Endothelial cell of umbilical vein (primary cell): ENCODE measurements at regions not wholly inside any gene's neighbourhood (a gene's known extent, or its start where the extent isn't known, plus 50 kb on each side); places are given as distances from the start of the nearest gene placed in this dataset.

ENCODE experiments used
- BruUV-seq: library from RNA; stranded (reverse); fragments of 400-500 nt; replicated peaks from 2 replicates; lab custom pipeline; 2021; lab: Mats Ljungman, UMichigan
- CTCF ChIA-PET: fragments of 300-600, 350-600 bp; sonication (Branson Sonifier 250); formaldehyde crosslinking; loops from one replicate; lab custom pipeline; 2021; ENCODE audit warnings: antibody characterized with exemption, inconsistent platforms; lab: Charles Lee
- POLR2A ChIA-PET: fragments of 300-600, 350-600 bp; sonication (Branson Sonifier 250); formaldehyde crosslinking; loops from one replicate; lab custom pipeline; 2021; ENCODE audit warnings: antibody characterized with exemption, inconsistent platforms; lab: Charles Lee
- DNase-seq: peaks from one replicate; pipeline ENCODE4 v3.0.0-alpha.2; 2011; ENCODE audit warnings: low read depth, low spot score
- FAIRE-seq: peaks from 2 replicates; lab custom pipeline; 2011; peaks lifted over from hg19 to GRCh38; lab: Jason Lieb, UNC
- H2AFZ ChIP-seq: 2 replicates; pipeline ENCODE4 v1.6.0; 2012; ENCODE audit warnings: low read depth, low read length, control low read depth, inconsistent platforms
- H3K27ac ChIP-seq: 2 replicates; pipeline ENCODE4 v1.5.1; 2011; ENCODE audit warnings: low read depth, mild to moderate bottlenecking, control low read depth, low read length, moderate library complexity; ENCODE audit not compliant: insufficient read depth
- H3K27me3 ChIP-seq, 2 experiments: 2 replicates each; pipeline versions ENCODE4 v1.6.0 to v1.6.1; 2011; ENCODE audit warnings: low read length in 2 of 2, mixed read lengths in 1 of 2; ENCODE audit not compliant: control insufficient read depth in 2 of 2, insufficient read depth in 2 of 2
- H3K36me3 ChIP-seq, 2 experiments: 2 replicates in 1 of 2; 3 replicates in 1 of 2; pipeline ENCODE4 v1.5.1; 2011; ENCODE audit warnings: low read length in 2 of 2, mild to moderate bottlenecking in 1 of 2, moderate library complexity in 1 of 2; ENCODE audit not compliant: control insufficient read depth in 2 of 2, insufficient read depth in 2 of 2; ENCODE audit errors: extremely low read depth in 1 of 2
- H3K4me1 ChIP-seq: 3 replicates; pipeline ENCODE4 v1.5.1; 2011; ENCODE audit warnings: mild to moderate bottlenecking, low read length; ENCODE audit not compliant: control insufficient read depth, insufficient read depth; ENCODE audit errors: extremely low read depth
- H3K4me2 ChIP-seq: 2 replicates; pipeline ENCODE4 v1.6.1; 2011; ENCODE audit warnings: low read length, control low read depth, mixed read lengths; ENCODE audit not compliant: insufficient read depth
- H3K4me3 ChIP-seq, 3 experiments: fragments of 200-600 bp in 1 of 3; sonication (generic), shearing (Covaris generic) in 1 of 3; replicated peaks in 1 of 3; 2 replicates each; pipeline ENCODE4 v1.5.1; 2011 to 2016; ENCODE audit warnings: control low read depth in 3 of 3, low read length in 3 of 3, mild to moderate bottlenecking in 2 of 3, inconsistent platforms in 1 of 3, low read depth in 1 of 3, moderate library complexity in 1 of 3; ENCODE audit not compliant: insufficient read depth in 1 of 3
- H3K79me2 ChIP-seq: 2 replicates; pipeline ENCODE4 v1.6.0; 2012; ENCODE audit warnings: low read length, inconsistent platforms; ENCODE audit not compliant: control insufficient read depth, insufficient read depth
- H3K9ac ChIP-seq: replicated peaks from 2 replicates; pipeline ENCODE3; 2011; ENCODE audit warnings: low read length, control low read depth; ENCODE audit not compliant: insufficient read depth; ENCODE audit errors: extremely low read depth
- H3K9me1 ChIP-seq: replicated peaks from 3 replicates; pipeline ENCODE4 v1.6.0; 2011; ENCODE audit warnings: mild to moderate bottlenecking, low read length; ENCODE audit not compliant: control insufficient read depth, insufficient read depth; ENCODE audit errors: extremely low read depth
- H3K9me3 ChIP-seq: replicated peaks from 2 replicates; pipeline ENCODE4 v1.5.1; 2012; ENCODE audit warnings: low read length, inconsistent platforms; ENCODE audit not compliant: control insufficient read depth, insufficient read depth
- H4K20me1 ChIP-seq: replicated peaks from 2 replicates; pipeline ENCODE3; 2011; ENCODE audit warnings: mild to moderate bottlenecking, low read length; ENCODE audit not compliant: control insufficient read depth, insufficient read depth; ENCODE audit errors: extremely low read depth
- EZH2 ChIP-seq: IDR thresholded peaks from 2 replicates; pipeline ENCODE4 v1.6.1; 2012; ENCODE audit warnings: borderline replicate concordance, low read depth, mild to moderate bottlenecking, moderate library complexity, low read length, inconsistent platforms; ENCODE audit not compliant: severe bottlenecking
- FOS ChIP-seq: IDR thresholded peaks from 2 replicates; pipeline ENCODE4 v1.6.1; 2011; ENCODE audit warnings: mild to moderate bottlenecking, low read length, moderate library complexity, borderline replicate concordance; ENCODE audit not compliant: insufficient read depth
- GATA2 ChIP-seq: IDR thresholded peaks from 2 replicates; pipeline ENCODE4 v1.7.0; 2011; ENCODE audit warnings: low read depth, mild to moderate bottlenecking, moderate library complexity, mixed read lengths, low read length; ENCODE audit not compliant: insufficient read length, insufficient read depth
- JUN ChIP-seq: IDR thresholded peaks from 2 replicates; pipeline ENCODE4 v1.6.1; 2011; ENCODE audit warnings: borderline replicate concordance, low read depth; ENCODE audit not compliant: insufficient read length, insufficient read depth
- MYC ChIP-seq: IDR thresholded peaks from one replicate; pipeline ENCODE4 v1.6.1; 2011; ENCODE audit warnings: mild to moderate bottlenecking, low read depth, low read length
- POLR2A ChIP-seq: IDR thresholded peaks from 2 replicates; pipeline ENCODE4 v1.6.1; 2012; ENCODE audit warnings: low read depth, mild to moderate bottlenecking, control low read depth, low read length
- POLR2AphosphoS5 ChIP-seq: IDR thresholded peaks from 2 replicates; pipeline ENCODE4 v1.6.1; 2012; ENCODE audit warnings: low read depth, mild to moderate bottlenecking, control low read depth, low read length, moderate library complexity; ENCODE audit not compliant: insufficient read depth
- dilution Hi-C: fragments of 300-500 bp; cut with MboI; formaldehyde crosslinking; loops from one replicate; pipeline ENCODE4 v1.15.0; 2019; ENCODE audit warnings: low sequenced_read_pairs; ENCODE audit not compliant: extremely low pct_ligation_motif_present
- intact Hi-C: fragments of 100-400 bp; cut with micrococcal nuclease; formaldehyde crosslinking; loops from one replicate; pipeline ENCODE4 v1.10.0; 2022
- TF ChIP-seq, protein P1 (sequence below): IDR thresholded peaks from 2 replicates; pipeline ENCODE4 v1.6.1; 2011; ENCODE audit not compliant: insufficient read depth, insufficient read length
- TF ChIP-seq, protein P2 (sequence below), 2 donors: IDR thresholded peaks; 1 replicate in 1 of 2; 2 replicates in 1 of 2; pipeline ENCODE4 v1.5.1; 2011; ENCODE audit warnings: low read length in 2 of 2, mild to moderate bottlenecking in 2 of 2, moderate library complexity in 2 of 2, control low read depth in 1 of 2, inconsistent platforms in 1 of 2, low read depth in 1 of 2; ENCODE audit not compliant: insufficient read depth in 1 of 2; ENCODE audit errors: extremely low read depth in 1 of 2

DNA sequence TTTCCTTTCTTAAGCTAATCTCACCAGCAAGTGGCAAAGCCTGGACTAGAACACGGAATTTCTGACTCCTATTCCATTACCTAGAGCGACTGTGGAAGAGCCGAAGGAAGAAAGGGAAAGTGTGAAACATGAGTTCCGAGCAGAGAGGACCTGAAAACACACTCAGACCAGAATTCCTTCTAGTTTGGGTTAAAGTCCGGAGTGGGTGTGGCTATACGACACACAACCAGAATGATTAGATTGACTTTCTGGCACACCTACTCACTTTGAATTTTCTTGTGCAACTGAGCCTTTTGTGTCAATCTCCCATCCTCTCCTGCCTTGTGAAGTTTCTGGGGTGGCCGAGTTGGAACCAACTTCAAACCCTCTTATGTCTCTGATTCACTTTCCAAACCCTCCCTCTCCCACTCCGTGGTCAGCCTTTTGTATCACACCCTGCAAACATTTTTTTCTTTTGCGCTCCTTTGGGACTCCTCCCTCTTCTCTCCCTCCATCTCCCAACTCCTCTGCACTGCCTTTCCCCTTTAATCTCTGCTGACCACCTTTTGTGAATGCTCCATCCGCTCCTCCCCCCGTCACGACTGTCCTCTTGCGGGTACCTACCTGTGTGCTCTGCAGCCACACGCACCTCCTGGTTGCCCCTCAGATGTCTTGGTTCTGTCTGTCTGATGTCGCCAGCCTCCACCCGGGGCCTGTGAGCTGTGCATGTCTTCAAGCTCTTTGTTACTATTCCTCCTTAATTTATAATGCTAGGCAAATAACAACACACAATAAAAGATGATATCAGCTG is 86.3 kb upstream of the BLID start:
- H2AFZ ChIP-seq = peak overlapping the region; percentile 90
- dilution Hi-C loops (no loop called here), intact Hi-C loops (loop anchor here (1.0 to 5.0 kb wide), 6 partner anchors 45 to 480 kb away; no protein-coding TSS in a partner anchor)
- FAIRE-seq (peak; percentile 48), DNase-seq (peak; percentile 78)
- POLR2A ChIA-PET = interaction anchor here (1.1 to 2.2 kb wide), 2 partner anchors 13 to 115 kb away, joined by 3 to 9 read pairs; no protein-coding TSS in a partner anchor
- no peaks in the 10 kb centered on the region for H3K36me3 ChIP-seq
- TF ChIP-seq POLR2AphosphoS5 (peak; percentile 56), MYC (no peak), POLR2A (peak; percentile 71)
- TF ChIP-seq, protein P1, sequence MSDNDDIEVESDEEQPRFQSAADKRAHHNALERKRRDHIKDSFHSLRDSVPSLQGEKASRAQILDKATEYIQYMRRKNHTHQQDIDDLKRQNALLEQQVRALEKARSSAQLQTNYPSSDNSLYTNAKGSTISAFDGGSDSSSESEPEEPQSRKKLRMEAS = no peak
- H3K27me3 ChIP-seq = no peaks in the 10 kb centered on the region
- TSS peak; percentile 59 for BruUV-seq
- peaks cover 49% of the 10 kb centered on the region for H3K4me1 ChIP-seq
- H3K4me2 ChIP-seq = peak overlapping the region; percentile 95
- H3K27ac ChIP-seq = peak overlapping the region; percentile 74
- H3K9me1 ChIP-seq = no peaks in the 10 kb centered on the region
- H4K20me1 ChIP-seq = no peaks in the 10 kb centered on the region
- H3K4me3 ChIP-seq = peak overlapping the region; percentile 28 to 72 (median 43)
- peaks cover 14% of the 10 kb centered on the region for H3K79me2 ChIP-seq
- no peaks in the 10 kb centered on the region for H3K9me3 ChIP-seq
- CTCF ChIA-PET = interaction anchor here (0.7 to 4.5 kb wide), 42 partner anchors 11 to 548 kb away, joined by 3 to 91 read pairs (median 6); partner anchors contain the start of gene BLID
- peak overlapping the region; percentile 73 for H3K9ac ChIP-seq

DNA sequence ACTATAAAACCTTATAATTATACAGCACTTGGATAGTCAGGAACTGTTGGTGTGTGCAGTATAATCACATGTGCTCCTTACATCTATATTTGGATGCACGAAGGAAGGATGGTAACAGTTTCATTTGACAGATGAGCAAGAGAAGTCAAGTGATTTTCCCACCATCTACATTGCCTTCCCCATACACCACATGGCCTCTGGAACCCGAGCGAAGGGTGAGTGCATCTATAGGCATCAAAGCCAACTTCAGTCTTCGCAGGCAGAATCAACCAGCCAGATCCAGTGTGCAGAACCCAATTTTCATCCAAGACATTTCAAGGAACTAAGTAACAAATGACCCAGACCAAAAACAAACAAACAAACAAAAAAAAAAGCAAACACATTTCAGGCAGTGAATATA is 85.1 kb upstream of the BLID start:
- DNase-seq (no peak), FAIRE-seq (no peak)
- Histone ChIP-seq H3K4me1 (peaks cover 60% of the 10 kb centered on the region), H3K79me2 (peaks cover 14% of the 10 kb centered on the region), H4K20me1 (no peaks in the 10 kb centered on the region), H3K9ac (no peak overlapping the region), H3K4me3 (no peak overlapping the region), H3K27me3 (no peaks in the 10 kb centered on the region), H3K4me2 (peak overlapping the region; percentile 37), H2AFZ (no peak overlapping the region), H3K36me3 (no peaks in the 10 kb centered on the region), H3K9me1 (no peaks in the 10 kb centered on the region), H3K9me3 (no peaks in the 10 kb centered on the region), H3K27ac (no peak overlapping the region)
- POLR2A ChIA-PET = no interaction called here
- dilution Hi-C loops (no loop called here), intact Hi-C loops (loop anchor here (5.0 kb wide), 2 partner anchors 306 to 374 kb away; no protein-coding TSS in a partner anchor)
- CTCF ChIA-PET = interaction anchor here (0.8 to 4.5 kb wide), 9 partner anchors 13 to 547 kb away, joined by 5 to 91 read pairs (median 27); no protein-coding TSS in a partner anchor
- no TSS peak for BruUV-seq
- TF ChIP-seq FOS (no peak), MYC (no peak), POLR2A (no peak), GATA2 (no peak), POLR2AphosphoS5 (no peak), EZH2 (no peak), JUN (no peak)
- TF ChIP-seq, protein P2, sequence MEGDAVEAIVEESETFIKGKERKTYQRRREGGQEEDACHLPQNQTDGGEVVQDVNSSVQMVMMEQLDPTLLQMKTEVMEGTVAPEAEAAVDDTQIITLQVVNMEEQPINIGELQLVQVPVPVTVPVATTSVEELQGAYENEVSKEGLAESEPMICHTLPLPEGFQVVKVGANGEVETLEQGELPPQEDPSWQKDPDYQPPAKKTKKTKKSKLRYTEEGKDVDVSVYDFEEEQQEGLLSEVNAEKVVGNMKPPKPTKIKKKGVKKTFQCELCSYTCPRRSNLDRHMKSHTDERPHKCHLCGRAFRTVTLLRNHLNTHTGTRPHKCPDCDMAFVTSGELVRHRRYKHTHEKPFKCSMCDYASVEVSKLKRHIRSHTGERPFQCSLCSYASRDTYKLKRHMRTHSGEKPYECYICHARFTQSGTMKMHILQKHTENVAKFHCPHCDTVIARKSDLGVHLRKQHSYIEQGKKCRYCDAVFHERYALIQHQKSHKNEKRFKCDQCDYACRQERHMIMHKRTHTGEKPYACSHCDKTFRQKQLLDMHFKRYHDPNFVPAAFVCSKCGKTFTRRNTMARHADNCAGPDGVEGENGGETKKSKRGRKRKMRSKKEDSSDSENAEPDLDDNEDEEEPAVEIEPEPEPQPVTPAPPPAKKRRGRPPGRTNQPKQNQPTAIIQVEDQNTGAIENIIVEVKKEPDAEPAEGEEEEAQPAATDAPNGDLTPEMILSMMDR (IDR thresholded peaks at IDR 0.05; ENCODE audit: extremely low read depth in 1 of 2, insufficient read depth in 1 of 2, low read depth in 1 of 2, low read length in 2 of 2) = no peak
- TF ChIP-seq, protein P1 = no peak
